NCI-H2081 treated with DMSO at 0.1 percent for 48 hours (cell line): ENCODE measurements at regions not wholly inside any gene's neighbourhood (a gene's known extent, or its start where the extent isn't known, plus 50 kb on each side); places are given as distances from the start of the nearest gene placed in this dataset.

Experiments
- DNase-seq: peaks from one replicate; lab custom pipeline; 2025; lab: John Stamatoyannopoulos, UW

GRCh38 chr18:73852789-73853549 is 294.7 kb downstream of the FBXO15 start:
- no peak for DNase-seq

- no peak for DNase-seq
Measured at GRCh38 chr18:73850782-73851181, 296.9 kb downstream of the FBXO15 start.

GRCh38 chr18:73848656-73849055 is 299.0 kb downstream of the FBXO15 start:
- no peak for DNase-seq

GRCh38 chr18:73843455-73843854 is 304.2 kb downstream of the FBXO15 start:
- DNase-seq, result no peak

GRCh38 chr18:73842795-73843394 is 304.7 kb downstream of the FBXO15 start:
- peak; percentile 7 for DNase-seq

GRCh38 chr18:73841661-73842060 is 306.0 kb downstream of the FBXO15 start:
- DNase-seq, result no peak

GRCh38 chr18:73840319-73840945 is 307.2 kb downstream of the FBXO15 start:
- DNase-seq, result no peak

GRCh38 chr18:73839441-73839840 is 308.2 kb downstream of the FBXO15 start:
- no peak for DNase-seq

- no peak for DNase-seq
Measured at GRCh38 chr18:73838107-73838506, 309.5 kb downstream of the FBXO15 start.

GRCh38 chr18:73835656-73836364 is 311.8 kb downstream of the FBXO15 start:
- no peak for DNase-seq

- no peak for DNase-seq
Measured at GRCh38 chr18:73835039-73835438, 312.6 kb downstream of the FBXO15 start.

GRCh38 chr18:73831688-73832087 is 315.9 kb downstream of the FBXO15 start:
- no peak for DNase-seq

- no peak for DNase-seq
Measured at GRCh38 chr18:73829146-73829545, 318.5 kb downstream of the FBXO15 start.

- no peak for DNase-seq
Measured at GRCh38 chr18:73827801-73828200, 319.8 kb downstream of the FBXO15 start.

- DNase-seq, result no peak
Measured at GRCh38 chr18:73826098-73826497, 321.5 kb downstream of the FBXO15 start.

- no peak for DNase-seq
Measured at GRCh38 chr18:73824671-73825070, 323.0 kb downstream of the FBXO15 start.

- DNase-seq, result no peak
Measured at GRCh38 chr18:73812423-73812822, 335.2 kb downstream of the FBXO15 start.

GRCh38 chr18:73807551-73808192 is 340.0 kb downstream of the FBXO15 start:
- no peak for DNase-seq

GRCh38 chr18:73805991-73806390 is 341.6 kb downstream of the FBXO15 start:
- DNase-seq, result no peak

- DNase-seq, result no peak
Measured at GRCh38 chr18:73797419-73797818, 350.2 kb downstream of the FBXO15 start.

- DNase-seq, result no peak
Measured at GRCh38 chr18:73793386-73793785, 354.2 kb downstream of the FBXO15 start.

GRCh38 chr18:73791081-73791480 is 356.6 kb downstream of the FBXO15 start:
- no peak for DNase-seq
